ENCODE measurements at regions not wholly inside any gene's neighbourhood (a gene's known extent, or its start where the extent isn't known, plus 50 kb on each side); places are given as distances from the start of the nearest gene placed in this dataset.

GRCh38 chr12:54700849-54701248 is 52.7 kb upstream of the DCD start:
- TF ChIP-seq CTCF (IDR thresholded peaks at IDR 0.05; ENCODE audit: insufficient read depth, low read depth, low read length) (no peak), EZH2 (IDR thresholded peaks at IDR 0.05; ENCODE audit: insufficient read depth, low read length) (no peak)
